ENCODE measurements at regions not wholly inside any gene's neighbourhood (a gene's known extent, or its start where the extent isn't known, plus 50 kb on each side); places are given as distances from the start of the nearest gene placed in this dataset.

GRCh38 chr12:89151536-89151935 is 200.8 kb downstream of the DUSP6 start:
- no peak for TF ChIP-seq EZH2 (IDR thresholded peaks at IDR 0.05)
- TF ChIP-seq, protein P1, sequence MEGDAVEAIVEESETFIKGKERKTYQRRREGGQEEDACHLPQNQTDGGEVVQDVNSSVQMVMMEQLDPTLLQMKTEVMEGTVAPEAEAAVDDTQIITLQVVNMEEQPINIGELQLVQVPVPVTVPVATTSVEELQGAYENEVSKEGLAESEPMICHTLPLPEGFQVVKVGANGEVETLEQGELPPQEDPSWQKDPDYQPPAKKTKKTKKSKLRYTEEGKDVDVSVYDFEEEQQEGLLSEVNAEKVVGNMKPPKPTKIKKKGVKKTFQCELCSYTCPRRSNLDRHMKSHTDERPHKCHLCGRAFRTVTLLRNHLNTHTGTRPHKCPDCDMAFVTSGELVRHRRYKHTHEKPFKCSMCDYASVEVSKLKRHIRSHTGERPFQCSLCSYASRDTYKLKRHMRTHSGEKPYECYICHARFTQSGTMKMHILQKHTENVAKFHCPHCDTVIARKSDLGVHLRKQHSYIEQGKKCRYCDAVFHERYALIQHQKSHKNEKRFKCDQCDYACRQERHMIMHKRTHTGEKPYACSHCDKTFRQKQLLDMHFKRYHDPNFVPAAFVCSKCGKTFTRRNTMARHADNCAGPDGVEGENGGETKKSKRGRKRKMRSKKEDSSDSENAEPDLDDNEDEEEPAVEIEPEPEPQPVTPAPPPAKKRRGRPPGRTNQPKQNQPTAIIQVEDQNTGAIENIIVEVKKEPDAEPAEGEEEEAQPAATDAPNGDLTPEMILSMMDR (IDR thresholded peaks at IDR 0.05): no peak
